ENCODE measurements at regions not wholly inside any gene's neighbourhood (a gene's known extent, or its start where the extent isn't known, plus 50 kb on each side); places are given as distances from the start of the nearest gene placed in this dataset.
"Not testable (repeated sequence)": the region's sequence is repeated elsewhere in the genome, so short reads cannot be mapped to it uniquely, and the experiment has no call there.

DNA sequence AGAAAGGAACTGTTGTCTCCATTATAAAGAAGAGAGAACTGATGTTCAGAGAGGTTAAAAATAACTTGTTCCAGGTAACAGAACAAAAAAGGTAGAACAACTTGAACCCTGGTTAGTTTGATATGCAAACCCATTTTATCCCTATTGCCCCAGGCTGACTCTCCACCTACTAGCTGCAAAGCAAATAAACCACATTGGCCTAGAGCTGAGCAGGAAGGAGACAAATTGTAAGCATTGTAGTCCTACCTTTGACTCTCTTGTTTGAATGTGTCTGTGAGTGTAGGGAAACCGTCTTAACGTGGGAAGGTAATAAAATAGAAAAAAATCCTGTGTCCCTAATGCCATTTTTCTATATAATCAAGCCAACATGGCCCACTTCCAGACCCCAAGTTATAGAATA, 126.4 kb downstream of the CCER1 start:
- no peak for DNase-seq

DNA sequence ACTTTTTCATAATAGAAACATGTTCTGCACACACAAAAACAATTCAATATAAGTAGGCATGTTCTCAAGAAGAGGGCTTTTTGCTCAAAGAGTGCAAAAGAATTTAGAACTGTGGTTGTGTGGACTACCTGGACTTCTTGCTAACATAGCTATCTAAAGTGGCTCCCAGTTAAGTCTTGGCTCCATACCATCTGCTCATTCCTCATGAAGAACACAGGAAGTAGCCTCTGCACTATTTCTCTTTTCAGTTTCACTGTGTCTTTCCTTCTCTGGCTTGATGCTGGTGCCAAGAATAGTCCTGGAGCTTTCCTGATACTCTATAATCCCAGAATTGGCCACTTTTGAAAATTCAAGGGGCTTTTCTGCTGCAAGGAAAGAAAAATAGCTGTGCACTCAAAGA, 127.4 kb downstream of the CCER1 start:
- no peak for DNase-seq

DNA sequence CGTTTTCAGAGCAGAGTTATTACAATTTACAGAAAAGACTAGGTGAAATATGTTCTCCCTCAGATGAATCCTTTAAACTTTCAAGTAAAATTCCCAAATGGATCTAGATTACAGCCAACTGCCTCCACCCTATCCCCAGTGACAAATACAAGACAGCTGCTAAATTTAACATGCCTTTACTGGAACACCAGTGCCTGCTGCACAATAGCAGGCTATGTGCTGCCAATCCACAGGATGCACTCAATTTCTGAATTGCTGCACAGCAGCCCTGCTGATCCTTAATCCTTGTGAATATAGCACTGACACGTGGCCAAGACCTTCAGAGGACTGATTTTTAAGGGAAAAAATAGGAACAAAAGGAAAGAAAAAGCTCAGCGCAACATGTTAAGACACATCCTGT, 128.9 kb downstream of the CCER1 start:
- no peak for DNase-seq

DNA sequence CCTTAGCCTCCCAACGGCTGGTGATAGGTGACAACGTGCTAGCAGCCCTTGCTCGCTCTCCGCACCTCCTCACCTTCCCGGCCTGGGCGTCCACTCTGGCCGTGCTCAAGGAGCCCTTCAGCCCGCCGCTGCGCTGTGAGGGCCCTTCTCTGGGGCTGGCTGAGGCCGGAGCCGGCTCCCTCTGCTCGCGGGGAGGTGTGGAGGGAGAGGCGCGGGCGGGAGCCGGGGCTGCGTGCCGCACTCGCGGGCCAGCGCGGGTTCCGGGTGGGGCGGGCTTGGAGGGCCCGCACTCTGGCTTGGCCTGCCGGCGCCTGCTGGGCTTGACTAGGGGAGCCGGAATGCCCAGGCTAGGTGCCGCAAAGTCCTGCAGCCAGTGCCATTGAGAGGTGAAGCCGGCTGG, 131.1 kb downstream of the CCER1 start:
- no peak for DNase-seq

DNA sequence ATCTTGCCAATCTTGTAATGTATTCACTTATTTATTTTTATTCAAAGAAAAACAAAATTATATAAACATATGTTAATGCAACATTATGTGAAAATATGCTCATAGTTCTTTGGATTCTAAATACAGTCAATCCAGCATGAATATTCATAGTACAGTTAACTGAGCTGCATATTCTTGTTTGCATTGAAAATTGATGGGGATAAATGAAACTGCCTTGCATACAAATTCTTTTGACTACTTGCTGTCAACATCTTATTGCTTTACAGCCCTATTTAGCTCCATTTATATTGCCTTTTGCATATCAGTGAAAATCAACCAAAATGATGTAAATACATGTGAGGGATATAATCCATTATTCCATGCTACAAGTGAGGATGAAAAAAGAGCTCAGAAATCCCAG, 135.3 kb downstream of the CCER1 start:
- no peak for DNase-seq

DNA sequence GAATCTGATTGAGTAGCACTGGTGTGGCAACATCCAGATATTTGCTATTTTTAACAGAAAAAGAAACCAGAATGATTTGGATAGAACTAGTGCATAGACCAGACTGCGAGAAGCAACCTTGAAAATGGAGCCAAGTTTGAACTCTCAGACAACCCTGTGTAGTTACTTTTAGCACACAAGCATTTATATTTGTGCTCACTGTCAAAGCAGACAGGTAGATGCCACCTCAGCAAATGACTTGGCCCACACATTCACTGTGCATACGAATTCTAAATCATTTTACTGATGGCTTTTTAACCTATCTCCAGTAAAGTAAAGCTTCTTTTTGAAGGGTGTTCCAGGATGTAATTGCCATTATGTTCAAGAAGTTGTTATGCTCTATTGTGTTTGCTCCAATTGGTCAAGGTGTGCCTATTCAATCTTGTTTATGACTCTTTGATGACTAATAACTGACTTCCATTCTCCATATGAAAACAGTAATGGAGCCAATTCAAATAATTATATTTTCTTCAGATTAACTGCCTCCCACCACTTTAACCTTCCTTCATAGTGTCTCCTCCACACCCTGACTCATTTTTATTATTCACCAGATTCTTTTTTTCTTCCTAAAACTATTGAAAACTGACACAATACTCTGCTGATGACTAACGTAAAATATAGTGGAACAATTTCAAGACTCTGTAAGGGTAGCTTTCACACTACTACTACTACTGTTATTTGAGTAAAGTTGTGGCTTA, 138.5 kb downstream of the CCER1 start:
- DNase-seq = no peak

DNA sequence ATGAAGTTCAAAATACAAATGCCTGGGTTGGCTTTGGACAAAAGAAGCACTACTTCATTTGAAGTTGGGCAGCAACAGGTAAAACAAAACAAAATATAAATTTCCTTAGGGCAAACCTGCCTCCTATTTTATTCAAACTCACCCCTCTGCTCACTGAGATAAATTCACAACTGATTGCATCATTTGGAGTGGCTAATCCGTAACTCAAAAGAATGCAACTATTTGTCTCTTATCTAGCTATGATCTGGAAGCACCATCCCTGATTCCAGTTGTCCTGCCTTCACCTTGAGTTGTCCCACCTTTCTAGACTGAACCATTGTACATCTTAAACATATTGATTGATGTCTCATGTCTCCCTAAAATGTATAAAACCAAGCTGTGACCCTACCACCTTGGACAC, 145.0 kb downstream of the CCER1 start:
- DNase-seq = no peak

DNA sequence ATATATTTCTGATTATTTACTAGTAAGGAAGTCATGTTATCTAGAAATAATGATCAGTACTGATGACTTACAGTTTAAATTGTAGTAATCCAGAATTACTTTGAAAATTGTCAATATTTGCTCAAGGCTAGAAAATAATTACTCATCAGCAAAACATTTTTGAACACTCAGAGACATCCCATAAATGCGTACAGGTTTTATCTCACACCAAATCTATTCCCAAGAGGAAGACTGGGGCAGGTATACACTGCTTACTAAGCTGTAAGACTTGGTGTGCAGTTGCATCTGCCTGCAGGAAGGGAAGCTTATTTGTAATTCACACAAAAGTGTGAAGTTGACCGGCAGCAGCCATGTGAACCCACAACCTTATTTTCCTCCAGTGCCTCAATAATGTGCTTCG, 146.4 kb downstream of the CCER1 start:
- no peak for DNase-seq

DNA sequence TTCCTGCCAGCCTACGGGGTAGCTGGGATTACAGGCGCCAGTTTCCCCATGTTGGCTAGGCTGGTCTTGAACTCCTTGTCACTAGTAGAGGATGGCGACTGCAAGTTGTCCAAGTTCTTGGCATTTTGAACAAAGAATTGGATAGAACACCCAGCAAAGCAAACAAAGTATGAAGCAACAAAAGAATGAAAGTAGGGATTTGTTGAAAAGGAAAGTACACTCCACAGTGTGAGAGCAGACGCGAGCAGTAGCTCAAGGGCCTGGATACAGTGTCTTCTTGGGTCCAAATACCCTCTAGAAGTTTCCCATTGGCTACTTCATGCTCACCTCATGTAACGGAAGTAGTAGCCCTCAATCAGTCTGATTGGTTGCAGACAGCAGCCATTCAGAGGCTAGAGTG, 152.2 kb downstream of the CCER1 start:
- no peak for DNase-seq

DNA sequence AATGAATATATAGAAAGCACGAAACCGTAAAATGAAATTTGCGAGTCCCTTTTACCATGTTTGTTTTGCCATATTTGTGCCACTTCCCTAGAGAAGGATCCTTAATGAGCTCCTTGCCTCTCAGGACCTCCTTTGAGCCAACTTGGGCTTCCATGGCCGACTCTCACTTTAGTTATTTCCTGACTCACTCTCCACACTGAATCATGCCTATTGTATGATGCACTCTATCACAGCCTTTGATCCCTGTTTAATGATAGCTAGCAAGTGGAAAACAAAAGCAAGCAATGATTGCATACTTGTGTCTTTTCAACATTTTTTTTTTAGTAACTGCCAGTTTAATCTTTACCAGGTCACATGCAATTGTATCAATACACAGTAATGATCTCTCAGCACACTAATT, 153.2 kb downstream of the CCER1 start:
- DNase-seq = no peak

DNA sequence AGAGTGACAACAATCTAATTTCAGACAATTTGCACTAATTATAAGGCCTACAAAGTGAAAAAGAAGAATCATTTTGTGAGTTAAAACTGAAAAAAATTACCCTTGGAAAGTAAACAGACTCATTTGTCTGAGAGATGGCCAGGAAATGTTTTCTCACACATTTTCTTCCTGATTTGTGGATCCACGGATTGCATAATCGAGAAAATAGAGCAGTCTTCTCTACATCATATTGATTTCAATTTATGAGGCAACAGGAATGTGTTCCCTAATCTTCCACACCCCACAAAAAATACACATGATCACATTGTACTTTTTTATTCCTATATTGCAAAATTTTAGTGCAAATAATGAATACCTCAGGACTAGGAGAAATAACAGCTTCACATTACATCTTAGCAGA, 160.8 kb downstream of the CCER1 start:
- DNase-seq = no peak

DNA sequence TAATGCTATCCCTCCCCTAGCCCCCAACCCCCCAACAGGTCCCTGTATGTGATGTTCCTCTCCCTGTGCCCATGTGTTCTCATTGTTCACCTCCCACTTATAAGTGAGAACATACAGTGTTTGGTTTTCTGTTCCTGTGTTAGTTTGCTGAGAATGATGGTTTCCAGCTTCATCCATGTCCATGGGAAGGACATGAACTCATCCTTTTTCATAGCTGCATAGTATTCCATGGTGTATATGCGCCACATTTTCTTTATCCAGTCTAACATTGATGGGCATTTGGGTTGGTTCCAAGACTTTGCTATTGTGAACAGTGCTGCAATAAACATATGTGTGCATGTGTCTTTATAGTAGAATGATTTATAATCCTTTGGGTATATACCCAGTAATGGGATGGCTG, 162.3 kb downstream of the CCER1 start:
- not testable (repeated sequence) for DNase-seq

DNA sequence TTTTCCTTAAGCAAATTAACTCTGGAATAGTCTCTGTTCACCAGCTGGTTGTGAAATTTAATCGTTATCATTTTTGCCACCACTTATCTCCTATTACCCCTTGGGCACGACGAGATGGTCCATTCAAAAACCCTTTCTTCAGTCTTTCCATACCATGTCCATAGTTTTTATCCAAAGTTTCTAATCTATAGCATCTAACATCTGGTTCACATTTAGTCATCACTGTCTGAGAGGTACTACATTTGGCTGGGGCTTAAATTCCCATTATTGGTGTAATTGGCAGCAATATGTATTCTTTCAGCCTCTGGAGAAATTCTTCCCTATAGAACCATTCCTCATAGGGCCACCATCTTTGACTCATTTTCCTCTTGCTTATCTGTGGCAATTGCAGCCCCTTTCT, 163.5 kb downstream of the CCER1 start:
- no peak for DNase-seq

DNA sequence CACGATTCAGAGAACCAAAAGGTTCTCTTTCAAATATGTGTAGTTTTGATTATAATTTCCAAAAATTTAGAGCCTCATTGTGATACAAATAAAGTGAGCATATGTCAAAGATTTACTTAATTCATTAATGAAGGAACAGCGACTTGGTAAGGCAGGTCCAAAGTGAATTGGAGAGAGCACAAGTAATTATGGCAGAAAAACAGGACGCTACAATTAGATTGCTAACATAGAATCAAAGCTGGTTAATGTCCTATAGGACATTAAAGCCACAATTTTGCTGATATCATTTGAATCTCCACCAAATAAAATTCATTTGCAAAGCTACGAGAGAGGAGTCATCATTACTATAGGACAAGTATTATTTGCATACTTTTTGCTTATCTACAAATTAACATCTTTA, 164.2 kb downstream of the CCER1 start:
- no peak for DNase-seq

DNA sequence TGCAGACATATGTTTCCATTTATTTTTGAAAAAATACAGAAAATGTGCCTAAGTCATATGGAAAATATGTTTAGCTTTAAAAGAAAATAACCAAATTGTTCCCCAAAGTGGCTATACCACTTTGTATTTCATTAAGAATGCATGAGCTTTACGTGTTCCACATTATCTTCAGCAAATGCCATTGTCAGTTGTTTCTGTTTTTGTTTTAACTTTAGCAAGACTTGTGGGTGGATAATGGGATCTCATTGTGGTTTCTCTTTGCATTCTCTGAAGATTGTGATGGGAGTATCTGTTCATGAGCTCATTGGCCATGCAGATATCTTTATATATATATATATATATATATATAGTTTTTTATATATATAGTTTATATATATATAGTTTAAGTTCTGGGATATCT, 181.5 kb downstream of the CCER1 start:
- DNase-seq = no peak

DNA sequence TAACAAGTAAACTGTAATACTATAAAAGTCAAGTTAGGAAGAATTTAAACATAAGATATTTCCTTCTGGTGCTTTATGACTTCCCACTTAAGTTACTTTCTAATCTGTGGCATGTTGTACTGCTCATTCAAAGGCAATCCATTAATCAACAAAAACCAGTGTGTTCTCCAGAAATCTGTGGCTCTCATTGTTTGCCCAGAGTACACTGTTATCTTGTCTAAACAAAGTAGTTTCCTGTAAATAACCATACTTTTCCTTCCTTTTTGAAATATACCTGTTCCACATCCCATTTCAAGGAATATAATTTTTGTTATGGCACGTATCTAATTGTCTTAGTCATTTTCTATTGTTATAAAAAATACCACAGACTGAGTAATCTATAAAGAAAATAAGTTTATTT, 184.1 kb downstream of the CCER1 start:
- no peak for DNase-seq

DNA sequence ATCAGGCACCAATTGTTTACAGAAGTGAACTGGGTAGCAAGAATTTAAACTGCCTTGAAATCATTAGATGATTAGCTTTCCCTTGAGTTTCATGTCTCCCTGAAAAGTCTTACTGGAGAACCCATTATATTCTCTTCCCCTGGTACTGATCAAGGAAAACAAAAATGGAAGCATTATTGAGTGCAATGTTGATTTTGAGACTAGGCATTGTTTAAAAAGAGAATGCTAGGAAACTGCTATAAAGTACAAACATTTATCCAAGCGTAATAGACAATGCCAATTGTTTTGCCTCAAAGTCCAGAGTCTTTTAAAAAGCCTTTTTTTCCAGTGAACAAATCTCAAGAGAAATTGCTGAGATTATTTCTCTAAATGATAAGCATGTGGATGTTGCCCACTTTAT, 197.0 kb downstream of the CCER1 start:
- DNase-seq = no peak

DNA sequence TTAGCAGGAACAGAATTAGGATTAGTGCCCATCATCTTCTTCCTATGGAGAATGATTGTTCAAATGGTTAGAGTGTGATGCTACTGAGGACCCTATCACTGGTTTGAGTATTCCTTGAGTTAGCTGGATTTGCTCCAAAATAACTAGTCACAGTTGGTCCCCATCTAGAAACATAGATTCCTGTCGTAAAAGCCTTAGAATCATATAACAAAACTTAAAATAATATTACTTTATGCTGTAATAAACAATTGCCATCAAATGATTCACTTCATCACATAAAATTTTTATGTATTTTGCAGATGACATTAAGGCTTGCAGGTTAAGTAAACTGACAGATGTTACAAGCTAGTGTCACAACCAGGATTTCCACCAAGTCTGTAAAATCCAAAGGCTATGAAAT, 209.8 kb downstream of the CCER1 start:
- DNase-seq = no peak

DNA sequence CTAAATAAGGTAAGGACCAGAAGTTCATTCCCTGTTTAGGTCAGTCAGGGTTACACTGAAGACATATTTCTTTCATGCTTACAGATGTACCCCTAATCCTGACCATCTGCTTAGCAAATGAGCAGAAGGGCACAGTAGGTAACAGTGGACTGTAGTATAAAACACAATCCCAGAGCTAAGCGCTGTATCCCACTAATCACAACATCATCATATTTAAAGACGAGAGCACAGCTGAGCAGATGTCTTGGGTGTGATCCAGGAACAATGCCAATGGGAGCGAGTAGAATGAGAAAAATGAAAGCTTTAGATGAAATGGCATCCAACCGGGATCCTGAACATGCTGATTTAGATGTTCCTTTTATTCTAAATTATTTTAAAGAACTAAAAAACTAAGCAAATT, 213.4 kb downstream of the CCER1 start:
- no peak for DNase-seq

DNA sequence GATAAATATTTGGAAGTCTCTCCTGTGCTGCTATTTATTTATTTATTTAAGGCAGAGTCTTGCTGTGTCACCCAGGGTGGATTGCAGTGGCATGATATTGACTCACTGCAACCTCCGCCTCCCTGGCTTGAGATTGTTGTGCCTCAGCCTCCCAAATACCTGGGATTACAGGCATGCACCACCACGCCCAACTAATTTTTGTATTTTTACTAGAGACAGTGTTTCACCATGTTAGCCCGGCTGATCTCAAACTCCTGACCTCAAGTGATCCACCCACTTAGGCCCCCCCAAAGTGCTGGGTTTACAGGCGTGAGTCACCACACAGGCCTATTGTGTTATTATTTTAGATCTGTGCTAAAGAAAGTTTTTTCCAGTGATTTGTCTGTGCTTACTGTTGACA, 225.2 kb downstream of the CCER1 start:
- DNase-seq = no peak

DNA sequence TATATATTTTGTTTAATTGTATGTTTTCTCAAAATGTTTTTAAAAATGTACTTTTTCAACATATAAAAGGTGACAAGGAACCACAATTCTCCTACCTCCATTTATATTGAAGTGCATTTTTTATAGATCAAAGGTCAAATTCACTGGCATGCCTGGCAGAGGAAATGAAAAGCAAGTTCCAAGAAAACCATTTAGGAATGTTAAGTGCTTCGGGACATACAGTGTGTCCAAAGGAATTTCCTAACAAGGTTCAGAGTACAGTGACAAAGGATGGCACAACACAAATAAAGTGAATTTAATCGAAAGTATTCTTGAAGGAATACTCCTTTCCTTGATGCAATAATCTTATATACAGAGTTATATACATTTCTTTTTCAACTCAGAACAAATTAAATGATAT, 242.3 kb downstream of the CCER1 start:
- DNase-seq = no peak

DNA sequence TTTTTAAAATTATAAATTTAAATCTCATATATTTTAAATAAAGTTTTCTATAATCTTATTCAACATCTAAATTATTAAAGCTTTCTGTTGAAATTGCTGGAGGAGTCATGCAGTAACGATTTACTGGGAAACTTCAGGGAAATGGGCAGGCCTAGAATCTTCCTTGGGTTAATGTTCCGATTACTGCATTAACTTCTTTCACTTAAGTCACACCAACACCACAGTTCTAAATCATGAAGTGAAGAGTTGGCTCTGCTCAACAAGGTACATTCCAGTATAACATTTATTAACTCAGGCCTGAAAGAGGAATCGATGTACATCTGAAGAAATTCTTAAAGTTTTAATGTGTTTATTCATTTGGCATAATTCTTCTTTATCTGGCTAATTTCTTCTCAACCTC, 244.3 kb downstream of the CCER1 start:
- DNase-seq = no peak

DNA sequence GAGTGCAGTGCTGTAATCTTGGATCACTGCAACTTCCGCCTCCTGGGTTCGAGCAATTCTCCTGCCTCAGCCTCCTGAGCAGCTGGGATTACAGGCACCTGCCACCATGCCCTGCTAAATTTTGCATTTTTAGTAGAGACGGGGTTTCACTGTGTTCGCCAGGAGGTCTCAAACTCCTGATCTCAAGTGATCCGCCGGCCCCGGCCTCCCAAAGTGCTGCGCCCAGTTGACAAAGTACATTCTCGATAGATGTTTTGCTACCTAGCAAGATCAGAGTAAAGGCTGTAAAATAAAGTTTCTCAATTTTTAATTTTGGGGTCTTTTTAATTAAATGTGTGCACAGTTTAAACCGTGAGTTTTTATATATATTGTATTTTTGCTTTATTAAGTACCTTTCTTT, 248.9 kb downstream of the CCER1 start:
- DNase-seq = no peak

DNA sequence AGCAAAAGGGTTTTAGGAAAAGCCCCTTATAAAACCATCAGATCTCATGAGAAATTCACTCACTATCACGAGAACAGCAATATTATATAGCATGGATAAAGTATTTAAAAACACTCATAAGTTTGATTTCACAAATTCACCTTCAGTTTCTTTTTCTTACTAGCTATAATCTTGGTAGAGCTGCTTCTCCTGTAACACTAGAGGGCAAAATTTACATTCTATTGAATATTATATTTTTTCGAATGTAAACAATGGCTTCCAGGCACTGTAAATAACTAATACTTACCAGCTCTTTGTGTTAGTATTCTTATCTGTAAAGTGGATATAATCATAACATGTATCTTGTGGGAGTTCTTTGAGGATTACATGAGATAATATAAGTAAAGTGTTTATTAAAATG, 259.6 kb downstream of the CCER1 start:
- DNase-seq = no peak

DNA sequence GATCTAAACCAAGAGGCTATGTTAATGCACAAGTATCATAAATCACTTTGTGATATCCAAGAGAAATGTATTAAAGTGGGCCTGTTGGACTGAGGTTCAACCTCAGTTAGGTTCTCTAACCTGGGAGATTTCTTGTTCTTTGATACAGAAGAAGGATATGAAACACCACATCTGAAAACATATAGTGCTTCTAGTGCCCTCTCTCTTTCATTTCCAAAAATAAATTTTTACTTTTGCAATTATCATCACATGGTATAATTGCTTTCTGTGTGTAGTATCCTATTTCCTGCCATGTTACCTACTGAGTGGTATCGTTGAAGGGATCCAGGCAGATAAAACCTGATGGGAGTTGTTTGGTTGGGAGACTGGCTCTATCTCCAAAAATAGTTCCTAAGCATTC, 264.9 kb downstream of the CCER1 start:
- no peak for DNase-seq
